GM12878 (cell line): ENCODE measurements at regions not wholly inside any gene's neighbourhood (a gene's known extent, or its start where the extent isn't known, plus 50 kb on each side); places are given as distances from the start of the nearest gene placed in this dataset.
"Not testable (repeated sequence)": the region's sequence is repeated elsewhere in the genome, so short reads cannot be mapped to it uniquely, and the experiment has no call there.

ENCODE experiments used
- ATAC-seq: fragments of 200-7000 bp; cut with Tn5 transposase; 3 replicates; pipeline ENCODE4 v1.9.1; 2020; ENCODE audit warnings: mild to moderate bottlenecking, moderate library complexity
- BruUV-seq: library from RNA; stranded (reverse); fragments of 400-500 nt; replicated peaks from 2 replicates; lab custom pipeline; 2021; lab: Mats Ljungman, UMichigan
- CTCF ChIA-PET: fragments of 300-600 bp; sonication (Branson Sonifier 250); formaldehyde crosslinking; extraction: SDS; loops from one replicate; lab custom pipeline; 2021; ENCODE audit warnings: inconsistent platforms; lab: Yijun Ruan, JAX
- POLR2A ChIA-PET: fragments of 350-600 bp; formaldehyde crosslinking; extraction: SDS; loops from one replicate; lab custom pipeline; 2021; ENCODE audit warnings: inconsistent platforms; lab: Charles Lee
- RAD21 ChIA-PET: fragments of 300-600 bp; sonication (Branson Sonifier 250); formaldehyde crosslinking; loops from one replicate; lab custom pipeline; 2023; ENCODE audit warnings: antibody characterized with exemption; ENCODE audit not compliant: unreplicated experiment; lab: Charles Lee
- SMC1A ChIA-PET: fragments of 300-600 bp; sonication (Branson Sonifier 250); formaldehyde crosslinking; loops from one replicate; lab custom pipeline; 2023; ENCODE audit not compliant: unreplicated experiment, uncharacterized antibody; lab: Charles Lee
- DNase-seq: peaks from one replicate; pipeline ENCODE4 v3.0.0-alpha.2; 2011; ENCODE audit warnings: low read depth, low spot score
- FAIRE-seq: peaks from 3 replicates; lab custom pipeline; 2011; peaks lifted over from hg19 to GRCh38; lab: Jason Lieb, UNC
- H2AFZ ChIP-seq: 2 replicates; pipeline ENCODE4 v1.6.0; 2011; ENCODE audit warnings: low read depth, low read length, control low read depth; ENCODE audit not compliant: control insufficient read depth
- H3K27ac ChIP-seq: 2 replicates; pipeline ENCODE4 v1.5.1; 2011; ENCODE audit warnings: control low read depth; ENCODE audit not compliant: control insufficient read depth, insufficient read depth
- H3K27me3 ChIP-seq, 2 experiments: replicated peaks in 1 of 2; 2 replicates each; pipeline versions ENCODE4 v1.6.0 to v1.6.1; 2011; ENCODE audit warnings: low read length in 1 of 2; ENCODE audit not compliant: control insufficient read depth in 2 of 2, insufficient read depth in 2 of 2
- H3K36me3 ChIP-seq, 2 experiments: 2 replicates each; pipeline ENCODE4 v1.5.1; 2011; ENCODE audit warnings: low read length in 1 of 2; ENCODE audit not compliant: control insufficient read depth in 2 of 2, insufficient read depth in 2 of 2
- H3K4me1 ChIP-seq: 2 replicates; pipeline ENCODE4 v1.6.1; 2011; ENCODE audit warnings: mild to moderate bottlenecking, low read length, moderate library complexity, mixed read lengths; ENCODE audit not compliant: control insufficient read depth, insufficient read depth
- H3K4me2 ChIP-seq: 2 replicates; pipeline ENCODE4 v1.6.0; 2011; ENCODE audit warnings: control low read depth; ENCODE audit not compliant: control insufficient read depth, insufficient read depth
- H3K4me3 ChIP-seq: fragments of 200-600 bp; sonication (generic); 2 replicates; pipeline ENCODE4 v1.5.1; 2016
- H3K79me2 ChIP-seq: 2 replicates; pipeline ENCODE4 v1.6.0; 2011; ENCODE audit warnings: low read length; ENCODE audit not compliant: control insufficient read depth, insufficient read depth
- H3K9ac ChIP-seq: 2 replicates; pipeline ENCODE4 v1.8.0; 2011; ENCODE audit warnings: low read length, control low read depth, mixed read lengths; ENCODE audit not compliant: control insufficient read depth, insufficient read depth
- H3K9me3 ChIP-seq: replicated peaks from 3 replicates; pipeline ENCODE4 v1.5.1; 2011; ENCODE audit warnings: mild to moderate bottlenecking, low read length; ENCODE audit not compliant: control insufficient read depth, insufficient read depth
- H4K20me1 ChIP-seq: 2 replicates; pipeline ENCODE4 v1.6.0; 2011; ENCODE audit not compliant: control insufficient read depth, insufficient read depth
- MYB ChIP-seq: fragments of 150-350 bp; IDR thresholded peaks from 2 replicates; pipeline ENCODE4 v1.6.1; 2014; ENCODE audit warnings: mild to moderate bottlenecking, low read depth, low read length, borderline replicate concordance
- NFYB ChIP-seq: IDR thresholded peaks from 2 replicates; pipeline ENCODE4 v1.6.1; 2011; ENCODE audit warnings: low read depth, mild to moderate bottlenecking, low read length, improper control_type of control experiment, moderate library complexity; ENCODE audit not compliant: insufficient read depth
- WGBS: methylation state at CpG from one replicate; pipeline ENCODE4 v1.1.6; 2016; ENCODE audit warnings: low lambda C conversion rate; ENCODE audit not compliant: insufficient replicate concordance, insufficient coverage; ENCODE audit errors: missing lambda C conversion rate; 5-methylcytosine and 5-hydroxymethylcytosine counted together
- in situ Hi-C: fragments of 300-500 bp; cut with MboI; formaldehyde crosslinking; loops from 9 replicates; pipeline ENCODE4 v1.14.3; 2018; ENCODE audit warnings: mixed read lengths
- intact Hi-C: fragments of 100-400 bp; cut with micrococcal nuclease; formaldehyde crosslinking; loops from one replicate; pipeline ENCODE4 v1.14.2; 2022; ENCODE audit not compliant: unreplicated experiment

- POLR2A ChIA-PET = no interaction called here
Observed at GRCh38 chr7:93025389-93025788, 92.4 kb downstream of the SAMD9 start.

GRCh38 chr7:93022931-93023478 lies 94.8 kb downstream of the SAMD9 start:
- ATAC-seq, H3K9me3 ChIP-seq, H4K20me1 ChIP-seq, H3K4me2 ChIP-seq, H3K27me3 ChIP-seq, intact Hi-C loops, DNase-seq, H3K9ac ChIP-seq, in situ Hi-C loops, H3K4me3 ChIP-seq, H3K4me1 ChIP-seq, RAD21 ChIA-PET, H3K36me3 ChIP-seq, H2AFZ ChIP-seq, H3K79me2 ChIP-seq, FAIRE-seq, H3K27ac ChIP-seq, BruUV-seq: not testable (repeated sequence)
- WGBS = 74% methylated on average over 6 of the region's 6 CpGs
- CTCF ChIA-PET = interaction anchor here (1.0 to 1.5 kb wide), 2 partner anchors 12 to 30 kb away, joined by 3 to 5 read pairs; no protein-coding TSS in a partner anchor
- SMC1A ChIA-PET = interaction anchor here (3.0 kb wide), 1 partner anchor 12 kb away, joined by 9 read pairs; no protein-coding TSS in a partner anchor
- TF ChIP-seq NFYB = peak; percentile 54; the same call in 1 of the 2 replicates
- POLR2A ChIA-PET = interaction anchor here (0.6 kb wide), 1 partner anchor 373 kb away, joined by 3 read pairs; no protein-coding TSS in a partner anchor

More at GRCh38 chr7:93025389-93025788, 92.4 kb downstream of the SAMD9 start:
- Histone ChIP-seq H3K4me2 (no peak overlapping the region), H3K79me2 (no peaks in the 10 kb centered on the region), H4K20me1 (no peaks in the 10 kb centered on the region), H3K4me3 (no peak overlapping the region), H2AFZ (no peak overlapping the region), H3K9ac (no peak overlapping the region), H3K36me3 (no peaks in the 10 kb centered on the region), H3K4me1 (no peaks in the 10 kb centered on the region), H3K27ac (no peak overlapping the region), H3K9me3 (peaks cover 2% of the 10 kb centered on the region; the same call in 1 of the 3 replicates), H3K27me3 (no peaks in the 10 kb centered on the region)
- FAIRE-seq = no peak
- RAD21 ChIA-PET = interaction anchor here (1.6 kb wide), 1 partner anchor 12 kb away, joined by 4 read pairs; no protein-coding TSS in a partner anchor
- TF ChIP-seq MYB = no peak
- BruUV-seq = no TSS peak
- SMC1A ChIA-PET = interaction anchor here (1.3 to 2.6 kb wide), 2 partner anchors 9 to 12 kb away, joined by 3 to 11 read pairs; no protein-coding TSS in a partner anchor
- no peak for DNase-seq
- WGBS = 48% methylated on average over 2 of the region's 2 CpGs
- in situ Hi-C loops (no loop called here), intact Hi-C loops (no loop called here)
- ATAC-seq = no peak
- CTCF ChIA-PET = no interaction called here
